Right hindlimb (tissue), 1 donor: ENCODE measurements at regions not wholly inside any gene's neighbourhood (a gene's known extent, or its start where the extent isn't known, plus 50 kb on each side); places are given as distances from the start of the nearest gene placed in this dataset.
A peak's percentile ranks its signal among the peaks of the same experiment; 100 is the strongest.
"Not testable (repeated sequence)": the region's sequence is repeated elsewhere in the genome, so short reads cannot be mapped to it uniquely, and the experiment has no call there.

Experiments used
- DNase-seq: peaks from one replicate; pipeline ENCODE4 v3.0.0-alpha.2; 2018

DNA sequence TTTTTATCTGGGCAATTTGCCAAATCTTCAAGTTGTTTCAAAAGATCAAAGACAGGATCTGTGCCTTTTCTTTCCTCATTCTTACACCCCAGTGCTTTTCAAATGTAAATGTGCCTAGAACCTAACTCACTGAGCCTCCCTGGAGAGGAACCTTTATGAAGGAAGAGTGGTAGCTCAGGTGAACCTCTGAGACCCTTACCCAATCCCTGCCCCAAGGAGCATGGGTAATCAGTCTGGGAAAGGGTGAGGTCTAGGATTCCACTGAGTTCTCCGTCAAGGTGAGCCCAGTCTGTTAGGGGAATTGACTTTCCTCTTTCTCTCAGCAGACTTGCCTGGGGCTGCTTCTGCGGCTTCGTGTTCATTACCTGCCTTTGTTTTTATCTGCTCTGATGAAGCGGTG, 88.1 kb upstream of the MAP4K4 start:
- DNase-seq, result no peak

DNA sequence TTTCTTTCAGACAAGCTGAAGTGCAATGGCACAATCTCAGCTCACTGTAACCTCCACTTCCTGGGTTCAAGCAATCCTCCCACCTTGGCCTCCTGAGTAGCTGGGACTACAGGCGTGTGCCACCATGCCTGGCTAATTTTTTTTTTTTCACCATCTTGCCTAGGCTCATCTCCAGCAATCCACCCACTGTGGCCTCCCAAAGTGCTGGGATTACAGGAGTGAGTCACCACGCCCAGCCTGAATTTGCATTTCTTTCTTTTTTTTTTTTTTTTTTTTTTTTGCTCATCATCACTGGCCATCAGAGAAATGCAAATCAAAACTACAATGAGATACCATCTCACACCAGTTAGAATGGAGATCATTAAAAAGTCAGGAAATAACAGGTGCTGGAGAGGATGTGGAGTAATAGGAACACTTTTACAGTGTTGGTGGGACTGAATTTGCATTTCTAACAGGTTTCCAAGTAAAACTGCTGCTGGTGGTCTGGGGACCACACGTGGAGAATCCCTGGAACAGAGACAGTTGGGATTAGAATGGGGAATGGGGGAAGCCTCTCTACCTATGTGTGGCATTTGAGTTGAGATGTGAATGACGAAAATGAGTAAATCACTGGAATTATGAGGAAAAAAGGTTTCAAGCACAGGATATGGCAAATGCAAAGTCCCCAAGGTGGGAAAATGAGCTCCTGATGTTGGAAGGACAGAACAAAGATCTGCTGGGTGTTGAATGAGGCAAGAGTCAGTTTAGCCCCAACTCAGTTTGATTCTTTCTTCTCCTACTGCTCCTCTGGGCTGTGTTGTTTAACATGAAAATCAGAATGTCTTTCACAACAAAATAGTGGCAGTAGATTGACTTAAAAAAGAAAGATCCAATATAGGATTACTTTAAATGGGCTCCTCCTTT, 88.8 kb upstream of the MAP4K4 start:
- no peak for DNase-seq

DNA sequence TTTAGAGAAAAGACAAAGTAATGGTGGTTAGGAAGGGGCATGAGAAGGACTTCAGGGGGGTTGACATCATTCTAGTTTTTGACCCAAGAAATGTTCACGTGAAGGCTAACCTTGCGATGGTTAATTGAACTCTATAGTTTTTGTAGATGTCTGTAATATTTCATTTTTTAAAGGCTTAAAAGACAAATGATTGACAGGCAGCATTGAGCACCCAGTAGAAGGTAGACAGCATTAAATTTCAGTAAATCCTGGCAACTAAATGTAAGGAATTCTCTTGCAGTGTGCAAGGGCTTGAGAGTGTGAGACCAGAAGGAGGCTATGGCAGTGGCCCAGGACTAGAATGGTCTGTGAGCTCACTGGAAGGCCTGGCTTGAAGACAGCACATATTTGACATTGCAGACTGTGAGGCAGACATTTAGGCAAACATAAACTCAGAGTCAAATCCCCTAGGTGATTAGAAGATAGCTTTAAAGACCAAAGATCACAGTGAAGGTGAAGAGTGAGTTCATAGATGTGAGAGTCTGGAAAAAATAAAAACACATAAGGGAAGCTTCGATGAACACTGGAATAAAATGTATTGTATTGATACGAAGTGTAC, 100.1 kb upstream of the MAP4K4 start:
- peak; percentile 66 for DNase-seq

DNA sequence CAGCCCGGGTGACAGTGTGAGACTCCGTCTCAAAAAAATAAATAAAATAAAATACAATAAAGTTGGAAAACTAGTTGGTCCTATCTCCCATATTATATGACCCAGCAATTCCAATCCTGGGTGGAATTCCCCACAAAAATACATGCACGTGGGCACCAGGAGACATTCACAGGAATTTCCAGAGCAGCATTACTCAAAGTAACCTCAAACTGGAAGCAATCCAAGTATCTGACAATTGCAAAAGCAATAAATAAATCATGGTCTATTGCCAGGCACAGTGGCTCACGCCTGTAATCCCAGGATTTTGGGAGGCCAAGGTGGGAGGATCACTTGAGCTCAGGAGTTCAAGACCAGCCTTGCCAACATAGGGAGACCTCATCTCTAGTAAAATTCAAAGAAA, 101.2 kb upstream of the MAP4K4 start:
- DNase-seq, result no peak

DNA sequence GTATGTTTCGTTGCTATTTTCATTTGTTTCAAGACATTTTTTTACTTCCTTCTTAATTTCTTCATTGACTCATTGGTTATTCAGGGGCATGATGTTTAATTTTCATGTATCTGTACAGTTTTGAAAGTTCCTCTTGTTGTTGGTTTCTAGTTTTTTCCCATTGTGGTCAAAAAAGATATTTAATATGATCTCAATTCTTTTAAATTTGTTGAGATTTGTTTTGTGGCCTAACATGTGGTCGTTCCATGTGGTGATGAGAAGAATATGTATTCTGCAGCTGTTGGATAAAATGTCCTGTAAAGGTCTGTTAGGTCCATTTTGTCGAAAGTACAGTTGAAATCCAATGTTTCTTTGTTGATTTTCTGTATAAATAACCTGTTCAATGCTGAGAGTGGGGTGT, 110.3 kb upstream of the MAP4K4 start:
- no peak for DNase-seq

DNA sequence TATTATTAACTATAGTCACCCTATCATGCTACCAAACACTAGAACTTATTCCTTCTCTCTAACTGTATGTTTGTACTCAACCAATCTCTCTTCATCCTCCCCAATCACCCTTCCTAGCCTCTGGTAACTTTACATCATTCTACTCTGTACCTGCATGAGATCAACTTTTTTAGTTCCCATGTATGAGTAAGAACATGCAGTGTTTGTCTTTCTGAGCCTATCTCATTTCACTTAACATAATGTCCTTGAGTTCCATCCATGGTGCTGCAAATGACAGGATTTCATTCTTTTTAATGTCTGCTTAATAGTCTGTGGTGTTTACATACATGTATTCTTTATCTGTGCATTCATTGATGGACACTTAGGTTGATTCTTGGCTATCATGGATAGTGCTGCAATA, 108.9 kb upstream of the RFX8 start:
- DNase-seq, result no peak

DNA sequence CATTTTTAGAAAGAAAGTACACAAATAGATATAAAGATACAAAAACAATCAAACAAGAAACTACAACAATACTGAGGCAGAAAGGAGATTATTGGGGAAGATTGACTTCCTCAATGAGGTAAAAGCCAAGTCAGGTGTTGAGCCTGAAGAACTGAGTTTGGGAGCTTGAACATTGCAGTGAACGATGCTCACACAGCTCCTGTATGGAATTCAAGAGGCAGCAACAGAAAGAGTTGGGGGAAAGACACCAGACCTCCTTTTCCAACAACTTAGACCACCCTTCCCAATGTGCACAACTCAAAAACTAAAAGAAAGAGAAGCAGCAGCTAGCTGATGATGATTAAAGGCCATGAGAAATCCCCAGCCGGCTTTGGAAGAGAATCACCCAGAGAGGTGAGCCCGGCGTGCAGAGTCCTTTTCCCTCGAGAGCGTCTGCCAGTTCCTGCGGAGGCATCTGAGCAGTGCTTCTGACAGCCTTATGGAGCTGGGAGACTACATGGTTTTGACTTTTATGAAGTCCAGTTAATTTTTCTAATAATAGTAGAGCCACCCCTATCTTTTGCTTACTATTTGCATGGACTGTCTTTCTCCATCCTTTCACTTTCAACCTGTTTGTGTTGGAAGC, 106.9 kb upstream of the RFX8 start:
- no peak for DNase-seq

DNA sequence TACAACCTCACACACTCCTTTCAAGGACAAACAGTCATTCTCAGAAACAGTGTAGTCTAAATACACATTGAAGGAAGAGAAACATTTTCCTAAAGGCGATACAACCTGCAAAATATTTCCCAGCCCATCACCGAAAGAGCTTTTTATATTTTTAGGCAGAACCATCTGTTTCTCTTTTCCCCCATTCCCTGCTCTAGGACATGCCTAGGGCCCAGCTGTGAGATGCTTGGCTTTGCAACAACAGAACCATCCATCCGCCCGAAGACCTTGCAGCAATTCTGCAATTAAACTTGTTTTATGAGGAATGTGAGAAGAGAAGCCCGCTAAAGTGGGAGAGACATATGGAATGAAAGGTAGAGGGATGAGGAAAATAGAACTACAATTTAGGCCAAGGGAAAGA, 105.6 kb upstream of the RFX8 start:
- DNase-seq, result no peak

DNA sequence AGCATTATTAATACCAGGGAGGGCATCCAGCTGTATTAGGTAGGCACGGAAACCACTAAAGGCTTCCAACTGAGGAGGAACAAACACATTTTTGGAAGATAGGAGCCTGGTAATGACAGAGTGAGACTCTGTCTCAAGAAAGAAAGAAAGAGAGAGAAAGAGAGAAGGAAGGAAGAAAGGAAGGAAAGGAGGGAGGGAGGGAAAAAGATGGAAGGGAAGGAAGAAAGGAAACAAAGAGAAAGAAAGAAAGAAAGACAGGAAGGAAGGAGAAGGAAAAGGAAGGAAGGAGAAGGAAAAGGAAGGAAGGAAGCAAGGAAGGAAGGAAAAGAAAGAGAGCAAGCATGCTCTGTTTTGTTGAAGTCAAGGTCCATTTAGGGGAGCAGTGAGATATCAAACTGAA, 103.8 kb upstream of the RFX8 start:
- DNase-seq, result no peak

DNA sequence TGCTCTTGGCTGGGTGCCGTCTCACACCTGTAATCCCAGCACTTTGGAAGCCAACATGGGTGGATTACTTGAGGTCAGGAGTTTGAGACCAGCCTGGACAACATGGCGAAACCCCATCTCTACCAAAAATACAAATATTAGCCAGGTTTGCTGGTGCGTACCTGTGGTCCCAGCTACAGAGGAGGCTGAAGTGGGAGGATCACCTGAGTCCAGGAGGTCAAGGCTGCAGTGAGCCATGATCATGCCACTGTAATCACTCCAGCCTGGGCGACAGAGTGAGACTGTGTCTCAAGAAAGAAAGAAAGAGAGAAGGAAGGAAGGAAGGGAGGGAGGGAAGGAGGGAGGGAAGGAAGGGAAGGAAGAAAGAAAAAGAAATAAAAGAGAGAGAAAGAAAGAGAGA, 103.2 kb upstream of the RFX8 start:
- not testable (repeated sequence) for DNase-seq

DNA sequence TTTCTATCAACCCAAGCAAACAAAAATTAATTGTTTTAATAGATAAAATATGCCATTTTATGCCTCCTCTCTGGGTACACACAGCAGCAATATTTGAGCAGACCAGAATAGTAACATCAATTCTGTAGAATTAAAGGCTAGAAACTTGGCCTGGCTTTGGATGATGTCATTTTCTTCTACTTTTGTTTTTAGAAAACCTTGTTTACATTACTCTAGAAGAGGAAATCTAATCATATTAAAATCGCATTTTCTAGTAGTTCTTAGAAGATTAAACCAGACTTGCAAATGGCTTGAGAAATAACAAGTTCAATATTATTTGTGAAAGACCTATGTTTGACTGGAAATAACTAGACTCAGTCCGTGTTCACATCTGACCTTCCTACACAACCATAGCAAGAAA, 102.3 kb upstream of the RFX8 start:
- DNase-seq, result no peak

DNA sequence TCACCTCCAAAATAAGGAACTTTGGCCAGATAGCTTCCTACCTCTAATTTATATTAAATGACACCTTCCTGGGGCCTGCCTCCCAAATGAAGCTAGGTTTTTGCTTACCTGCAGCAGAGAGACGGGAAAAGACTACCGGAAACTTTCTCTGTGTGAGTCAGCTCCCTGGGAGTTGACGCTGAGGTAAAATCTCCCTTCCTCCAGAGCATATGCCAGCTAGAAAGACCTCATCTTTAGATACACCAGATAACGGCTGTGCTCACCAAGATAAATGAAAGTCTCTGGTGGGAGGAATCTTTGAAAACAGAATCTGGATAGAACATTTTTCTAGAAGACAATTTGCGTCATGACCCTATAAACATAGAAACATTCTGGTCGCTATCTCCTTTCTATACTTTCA, 99.7 kb upstream of the RFX8 start:
- DNase-seq, result no peak

DNA sequence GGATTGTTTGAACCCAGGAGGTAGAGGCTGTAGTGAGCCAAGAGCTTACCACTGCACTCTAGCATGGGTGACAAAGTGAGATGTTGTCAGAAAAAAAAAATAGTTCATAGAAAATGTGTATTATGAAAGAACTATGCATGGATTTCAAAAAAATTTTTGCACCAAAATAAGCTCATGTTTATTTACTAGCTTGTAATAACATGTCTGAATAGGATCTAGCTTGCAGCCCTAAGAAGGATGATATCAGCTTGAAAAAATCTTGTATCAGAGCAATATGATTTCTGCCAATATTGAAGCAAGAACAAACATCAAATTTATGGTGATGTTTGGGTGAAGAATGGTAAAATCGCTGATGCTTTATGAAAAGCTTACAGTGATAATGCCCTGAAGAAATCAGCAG, 97.0 kb upstream of the RFX8 start:
- DNase-seq, result no peak

DNA sequence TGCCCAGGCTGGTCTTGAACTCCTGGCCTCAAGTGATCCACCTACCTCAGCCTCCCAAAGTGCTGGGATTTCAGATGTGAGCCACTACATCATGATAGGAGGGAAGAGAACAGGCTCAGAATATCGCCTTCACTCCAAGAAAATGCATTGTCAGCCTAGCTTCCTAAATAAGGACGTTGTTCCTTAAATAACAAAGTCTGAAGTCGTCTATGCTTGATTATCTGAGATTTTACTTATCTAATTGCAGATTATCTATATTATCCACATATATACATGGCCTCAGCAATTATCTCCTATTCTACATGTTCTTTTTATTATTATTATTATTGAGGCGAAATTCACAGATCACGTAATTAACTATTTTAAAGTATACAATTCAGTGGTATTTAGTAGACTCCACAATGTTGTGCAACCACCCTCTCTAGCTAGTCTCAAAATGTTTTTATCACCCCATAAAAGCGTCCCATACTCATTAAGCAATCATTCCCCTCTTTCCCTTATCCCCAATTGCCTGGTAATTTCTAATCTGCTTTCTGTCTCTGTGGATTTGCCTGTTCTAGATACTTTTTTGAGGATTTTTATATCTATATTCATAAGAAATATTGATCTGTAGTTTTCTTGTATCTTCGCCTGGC, 95.1 kb upstream of the RFX8 start:
- no peak for DNase-seq

DNA sequence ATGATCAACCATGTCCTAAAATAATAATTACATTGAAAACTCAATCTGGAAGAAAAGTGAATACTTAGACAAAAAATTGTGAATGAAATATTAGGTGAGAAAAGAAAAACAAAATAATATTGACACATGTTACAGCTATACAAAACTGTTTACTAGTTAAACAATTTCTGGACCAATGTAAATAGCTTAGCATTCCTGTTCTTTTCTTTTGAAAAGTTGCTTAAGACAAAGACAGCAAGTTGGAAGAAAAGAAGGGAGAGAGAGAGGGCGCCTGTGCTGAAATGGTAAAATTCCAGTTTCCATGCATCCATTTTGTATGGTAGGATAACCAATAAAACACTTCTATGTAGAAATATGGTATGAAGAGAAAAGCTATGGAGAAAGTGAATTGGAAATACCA, 94.1 kb upstream of the RFX8 start:
- no peak for DNase-seq

DNA sequence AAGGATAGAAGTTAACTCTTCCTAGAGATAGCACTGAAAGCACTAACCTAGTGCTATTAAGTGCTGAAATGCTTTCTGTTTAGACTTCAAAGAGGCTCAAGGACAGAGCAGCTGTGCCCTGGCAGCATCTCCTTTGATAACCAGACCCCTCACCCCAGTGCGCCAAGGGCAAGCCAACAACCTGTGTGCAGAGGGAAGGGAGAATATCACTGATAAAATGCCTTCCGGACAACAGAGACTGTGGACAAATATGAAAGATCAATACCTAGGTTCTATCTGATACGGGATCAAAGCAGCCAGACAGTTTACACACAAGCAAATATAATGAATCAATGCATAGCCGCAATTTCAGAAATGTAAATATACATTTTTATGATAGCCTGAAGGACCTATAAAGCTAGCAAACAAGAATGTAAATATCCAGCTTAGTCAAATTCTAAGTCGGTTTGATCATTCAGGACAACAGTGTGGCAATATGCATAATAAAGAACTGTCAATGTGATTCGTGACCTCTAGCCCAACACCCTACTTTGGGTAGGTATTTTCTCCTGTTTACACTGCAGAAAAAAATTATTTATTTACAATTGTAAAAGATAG, 91.8 kb upstream of the RFX8 start:
- DNase-seq, result no peak

DNA sequence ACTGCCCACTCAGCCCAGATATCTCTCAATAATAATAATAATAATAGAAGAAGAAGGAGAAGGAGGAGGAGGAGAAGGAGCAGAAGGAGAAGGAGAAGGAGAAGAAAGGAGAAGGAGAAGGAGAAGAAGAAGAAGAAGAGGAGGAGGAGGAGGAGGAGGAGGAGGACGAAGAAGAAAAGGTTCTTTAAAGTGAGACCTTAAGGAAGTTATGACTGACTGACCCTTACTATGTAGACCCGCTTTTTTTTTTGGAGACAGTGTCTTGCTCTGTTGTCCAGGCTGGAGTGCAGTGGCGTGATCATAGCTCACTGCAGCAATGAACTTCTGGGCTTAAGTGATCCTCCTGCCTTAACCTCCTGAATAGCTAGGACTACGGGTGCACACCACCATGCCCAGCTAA, 88.9 kb upstream of the RFX8 start:
- no peak for DNase-seq

DNA sequence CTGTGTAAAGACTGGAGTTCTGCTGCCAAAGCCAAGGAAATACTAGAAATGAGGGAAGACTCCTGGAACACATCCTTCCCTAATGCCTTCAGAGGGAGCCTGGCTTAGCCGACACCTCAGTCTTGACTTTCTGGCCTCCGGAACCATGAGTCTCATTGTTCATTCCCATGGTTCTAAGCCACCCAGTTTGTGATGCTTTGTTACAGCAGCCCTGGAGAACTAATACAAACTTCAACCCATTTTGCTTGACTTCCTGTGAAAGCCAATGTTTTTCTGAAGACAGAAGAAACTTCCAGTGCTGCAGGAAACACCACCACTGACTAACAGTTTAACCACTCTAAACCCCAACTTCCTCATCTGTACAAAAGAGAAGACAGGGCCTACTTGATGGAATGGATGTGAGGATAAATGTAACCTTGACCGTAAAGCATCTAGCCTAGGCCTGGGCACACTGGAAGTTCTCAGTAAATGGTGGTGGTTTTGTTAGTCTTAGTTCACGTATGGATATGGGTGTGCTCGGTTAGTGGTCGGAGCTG, 85.9 kb upstream of the RFX8 start:
- DNase-seq, result no peak

DNA sequence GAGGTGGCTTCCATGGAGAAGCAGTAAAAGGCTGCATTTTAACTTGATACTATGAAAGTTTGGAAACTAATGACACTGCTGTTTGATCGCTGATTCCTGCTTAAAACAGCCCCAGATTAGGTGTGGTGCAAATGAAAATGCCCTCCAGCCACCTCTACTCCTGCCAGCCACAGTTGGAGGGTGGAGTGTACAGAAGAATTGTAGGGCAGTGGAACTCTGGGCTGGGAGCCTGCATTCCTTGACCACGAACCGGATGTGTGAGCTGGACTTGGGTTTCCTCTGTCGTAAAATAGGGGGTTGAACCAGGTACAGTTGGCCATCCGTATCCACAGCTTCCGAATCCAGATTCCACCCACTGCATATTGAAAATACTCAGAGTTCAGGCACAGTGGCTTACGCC, 84.6 kb upstream of the RFX8 start:
- DNase-seq, result peak; percentile 47

DNA sequence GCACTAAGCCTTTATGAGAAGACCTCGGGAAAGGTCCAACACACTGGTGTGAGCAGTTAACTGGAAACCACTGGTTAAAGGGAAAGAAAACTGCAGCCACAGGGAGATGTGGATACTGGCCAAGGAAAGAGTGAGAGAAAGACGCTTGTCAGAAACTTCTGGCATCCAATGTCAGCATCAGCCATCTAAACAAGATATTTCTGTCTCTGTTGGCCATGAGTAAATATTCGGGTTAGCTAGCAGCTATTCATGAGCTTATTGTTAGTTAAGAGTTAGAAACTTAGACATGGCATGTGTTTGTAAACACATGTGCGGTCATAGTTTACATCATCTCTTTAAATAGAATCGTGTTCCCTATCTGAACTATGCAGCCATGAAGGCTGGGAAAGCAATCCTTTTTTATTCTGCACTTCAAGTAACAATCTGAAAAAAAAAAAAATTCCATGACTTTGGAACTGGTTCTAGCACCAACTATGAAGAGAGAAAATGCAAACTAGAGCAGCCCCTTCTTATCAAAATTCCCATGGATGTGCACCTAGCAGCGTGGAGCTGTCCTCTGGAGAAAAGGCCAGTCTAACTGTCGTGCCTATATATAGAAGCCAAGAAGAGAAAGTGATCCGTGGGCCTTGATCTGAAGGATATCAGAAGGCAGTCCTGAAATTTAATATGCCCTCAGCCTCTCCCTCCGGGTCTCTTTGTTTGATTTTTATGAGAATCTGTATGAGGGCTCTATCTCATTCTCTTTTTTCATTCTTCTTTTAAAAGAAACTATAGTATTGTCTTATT, 84.0 kb upstream of the RFX8 start:
- peak; percentile 29 for DNase-seq

DNA sequence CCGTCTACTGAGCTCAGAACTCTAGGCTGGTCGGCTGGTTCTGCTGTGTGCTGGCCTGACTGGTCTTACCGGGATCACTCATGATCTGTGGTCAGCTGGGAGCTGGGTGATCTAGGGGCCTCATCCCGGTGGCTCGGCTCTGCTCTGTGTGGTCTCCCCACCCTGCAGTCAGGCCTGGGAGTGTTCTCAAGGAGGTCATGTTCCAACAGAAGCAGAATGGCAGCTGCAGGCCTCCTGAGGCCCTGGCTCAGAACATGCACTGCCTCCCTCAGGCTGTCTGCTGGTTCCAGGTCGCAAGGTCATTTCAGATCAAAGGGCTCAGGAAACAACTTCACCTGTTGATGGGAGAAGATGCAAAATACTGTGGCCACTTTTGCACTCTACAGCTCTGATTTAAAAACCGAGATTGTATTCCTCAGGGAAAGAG, 81.1 kb upstream of the RFX8 start:
- no peak for DNase-seq

DNA sequence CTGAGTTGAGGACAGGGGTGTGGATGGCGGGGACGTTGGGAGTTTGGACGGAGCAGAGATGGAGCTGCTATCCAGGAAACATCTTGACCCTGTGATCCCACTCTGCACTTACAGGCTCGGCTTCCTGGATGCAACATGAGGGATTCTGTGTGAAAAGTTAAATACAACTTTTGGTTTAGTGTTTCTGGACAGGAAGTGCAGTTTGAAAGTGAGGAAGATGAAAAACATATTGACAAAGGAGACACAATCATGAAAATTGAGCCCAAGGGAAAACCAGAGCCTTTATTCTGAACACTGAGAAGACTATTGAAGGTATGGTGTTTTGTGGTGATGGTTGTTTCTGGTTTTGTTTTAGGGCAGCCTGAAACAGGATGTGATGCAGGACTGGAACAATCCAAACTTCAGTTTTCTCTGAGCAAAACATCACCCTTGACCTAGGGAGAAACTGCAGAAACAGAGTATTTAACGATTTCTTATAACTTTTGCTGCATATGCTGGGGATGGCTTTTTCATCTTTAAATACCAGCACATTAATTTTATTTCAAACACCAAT, 76.5 kb upstream of the RFX8 start:
- DNase-seq, result no peak
